ENCODE measurements at regions not wholly inside any gene's neighbourhood (a gene's known extent, or its start where the extent isn't known, plus 50 kb on each side); places are given as distances from the start of the nearest gene placed in this dataset.

DNA sequence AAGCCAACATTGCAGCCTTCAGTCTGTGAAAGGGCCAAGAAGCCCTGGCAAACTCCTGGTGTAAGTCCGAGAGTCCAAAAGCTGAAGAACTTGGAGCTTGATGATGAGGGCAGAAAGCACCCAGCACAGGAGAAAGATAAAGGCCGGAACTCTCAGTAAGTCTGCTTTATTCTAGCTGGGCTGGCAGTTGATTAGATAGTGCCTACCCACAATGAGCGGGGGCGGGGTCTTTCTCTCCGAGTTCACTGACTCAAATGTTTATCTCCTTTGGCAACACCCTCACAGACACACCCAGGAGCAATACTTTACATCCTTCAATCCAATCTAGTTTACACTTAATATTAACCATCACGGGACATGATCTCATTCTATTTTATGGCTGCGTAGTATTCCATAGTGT is 1317.1 kb downstream of the SLITRK1 start:
- TF ChIP-seq, protein P1, sequence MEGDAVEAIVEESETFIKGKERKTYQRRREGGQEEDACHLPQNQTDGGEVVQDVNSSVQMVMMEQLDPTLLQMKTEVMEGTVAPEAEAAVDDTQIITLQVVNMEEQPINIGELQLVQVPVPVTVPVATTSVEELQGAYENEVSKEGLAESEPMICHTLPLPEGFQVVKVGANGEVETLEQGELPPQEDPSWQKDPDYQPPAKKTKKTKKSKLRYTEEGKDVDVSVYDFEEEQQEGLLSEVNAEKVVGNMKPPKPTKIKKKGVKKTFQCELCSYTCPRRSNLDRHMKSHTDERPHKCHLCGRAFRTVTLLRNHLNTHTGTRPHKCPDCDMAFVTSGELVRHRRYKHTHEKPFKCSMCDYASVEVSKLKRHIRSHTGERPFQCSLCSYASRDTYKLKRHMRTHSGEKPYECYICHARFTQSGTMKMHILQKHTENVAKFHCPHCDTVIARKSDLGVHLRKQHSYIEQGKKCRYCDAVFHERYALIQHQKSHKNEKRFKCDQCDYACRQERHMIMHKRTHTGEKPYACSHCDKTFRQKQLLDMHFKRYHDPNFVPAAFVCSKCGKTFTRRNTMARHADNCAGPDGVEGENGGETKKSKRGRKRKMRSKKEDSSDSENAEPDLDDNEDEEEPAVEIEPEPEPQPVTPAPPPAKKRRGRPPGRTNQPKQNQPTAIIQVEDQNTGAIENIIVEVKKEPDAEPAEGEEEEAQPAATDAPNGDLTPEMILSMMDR (IDR thresholded peaks at IDR 0.05; ENCODE audit: insufficient read depth, low read length) = no peak
- TF ChIP-seq, protein P2, sequence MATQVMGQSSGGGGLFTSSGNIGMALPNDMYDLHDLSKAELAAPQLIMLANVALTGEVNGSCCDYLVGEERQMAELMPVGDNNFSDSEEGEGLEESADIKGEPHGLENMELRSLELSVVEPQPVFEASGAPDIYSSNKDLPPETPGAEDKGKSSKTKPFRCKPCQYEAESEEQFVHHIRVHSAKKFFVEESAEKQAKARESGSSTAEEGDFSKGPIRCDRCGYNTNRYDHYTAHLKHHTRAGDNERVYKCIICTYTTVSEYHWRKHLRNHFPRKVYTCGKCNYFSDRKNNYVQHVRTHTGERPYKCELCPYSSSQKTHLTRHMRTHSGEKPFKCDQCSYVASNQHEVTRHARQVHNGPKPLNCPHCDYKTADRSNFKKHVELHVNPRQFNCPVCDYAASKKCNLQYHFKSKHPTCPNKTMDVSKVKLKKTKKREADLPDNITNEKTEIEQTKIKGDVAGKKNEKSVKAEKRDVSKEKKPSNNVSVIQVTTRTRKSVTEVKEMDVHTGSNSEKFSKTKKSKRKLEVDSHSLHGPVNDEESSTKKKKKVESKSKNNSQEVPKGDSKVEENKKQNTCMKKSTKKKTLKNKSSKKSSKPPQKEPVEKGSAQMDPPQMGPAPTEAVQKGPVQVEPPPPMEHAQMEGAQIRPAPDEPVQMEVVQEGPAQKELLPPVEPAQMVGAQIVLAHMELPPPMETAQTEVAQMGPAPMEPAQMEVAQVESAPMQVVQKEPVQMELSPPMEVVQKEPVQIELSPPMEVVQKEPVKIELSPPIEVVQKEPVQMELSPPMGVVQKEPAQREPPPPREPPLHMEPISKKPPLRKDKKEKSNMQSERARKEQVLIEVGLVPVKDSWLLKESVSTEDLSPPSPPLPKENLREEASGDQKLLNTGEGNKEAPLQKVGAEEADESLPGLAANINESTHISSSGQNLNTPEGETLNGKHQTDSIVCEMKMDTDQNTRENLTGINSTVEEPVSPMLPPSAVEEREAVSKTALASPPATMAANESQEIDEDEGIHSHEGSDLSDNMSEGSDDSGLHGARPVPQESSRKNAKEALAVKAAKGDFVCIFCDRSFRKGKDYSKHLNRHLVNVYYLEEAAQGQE (IDR thresholded peaks at IDR 0.05; ENCODE audit: insufficient replicate concordance, low read depth) = no peak

All from HL-60 (cell line).